Cardiac fibroblast (primary cell): ENCODE measurements at regions not wholly inside any gene's neighbourhood (a gene's known extent, or its start where the extent isn't known, plus 50 kb on each side); places are given as distances from the start of the nearest gene placed in this dataset.

Experiments
- DNase-seq, 2 donors: peaks; one replicate each; pipeline versions ENCODE4 v3.0.0 to v3.0.0-alpha.2; 2010; ENCODE audit warnings: low read depth in 2 of 2
- H3K4me3 ChIP-seq, 2 donors: replicated peaks in 1 of 2; 1 replicate in 1 of 2; 2 replicates in 1 of 2; pipeline ENCODE4 v1.5.1; 2011; ENCODE audit warnings: low read depth in 2 of 2, low read length in 2 of 2, mild to moderate bottlenecking in 2 of 2, moderate library complexity in 1 of 2
- CTCF ChIP-seq: IDR thresholded peaks from one replicate; pipeline ENCODE4 v1.5.1; 2011; ENCODE audit warnings: low read depth, mild to moderate bottlenecking, low read length, inconsistent platforms

DNA sequence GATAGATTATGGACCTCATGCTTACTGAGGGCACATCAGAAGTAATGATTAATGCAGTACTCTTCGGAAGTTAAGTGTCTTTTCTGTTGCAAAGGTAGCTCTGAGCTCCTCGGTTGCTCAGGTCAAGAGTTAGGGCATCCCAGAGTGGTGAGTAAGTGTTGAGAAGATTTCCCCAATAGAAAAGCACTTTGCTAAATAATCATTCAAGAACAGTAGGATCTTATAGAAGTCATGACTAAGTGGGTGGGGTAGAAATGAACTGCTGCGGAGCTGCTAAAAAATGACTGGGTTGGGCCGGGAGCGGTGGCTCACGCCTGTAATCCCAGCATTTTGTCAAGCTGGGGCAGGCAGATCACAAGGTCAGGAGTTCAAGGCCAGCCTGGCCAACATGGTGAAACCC lies 648.6 kb upstream of the CAMK1G start:
- DNase-seq = no peak
- no peak for TF ChIP-seq CTCF
- no peak overlapping the region for H3K4me3 ChIP-seq

DNA sequence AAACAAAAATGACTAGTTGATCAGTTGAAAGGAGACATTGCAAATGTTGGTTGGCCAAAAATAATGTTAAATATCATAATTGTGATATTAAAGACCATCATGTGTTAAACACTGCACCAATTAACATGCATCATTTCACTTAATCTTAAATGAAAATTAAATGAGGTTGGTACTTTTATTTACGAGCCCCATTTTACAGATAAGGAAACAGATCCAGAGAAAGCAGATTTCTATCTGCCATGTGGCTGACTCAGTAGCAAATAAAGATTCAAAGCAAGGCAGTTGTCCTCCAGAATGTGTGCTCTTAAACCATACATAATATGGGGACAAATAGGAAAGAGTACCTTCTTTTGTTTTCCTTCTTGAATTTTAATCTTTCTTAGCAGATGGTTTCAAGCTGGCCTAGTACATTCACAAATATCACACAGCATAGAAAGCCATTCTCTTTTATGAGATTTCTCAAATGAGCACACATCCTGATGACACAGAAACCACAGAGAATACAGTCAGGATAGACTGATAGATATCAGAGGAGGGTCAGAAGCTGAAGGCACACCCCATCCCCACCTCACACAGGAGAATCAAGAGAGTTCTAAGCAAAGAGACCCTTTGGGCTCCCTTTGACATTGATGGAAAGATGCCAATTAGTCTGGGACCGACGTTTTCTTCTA lies 647.9 kb upstream of the CAMK1G start:
- no peak for DNase-seq
- no peak for TF ChIP-seq CTCF
- no peak overlapping the region for H3K4me3 ChIP-seq

DNA sequence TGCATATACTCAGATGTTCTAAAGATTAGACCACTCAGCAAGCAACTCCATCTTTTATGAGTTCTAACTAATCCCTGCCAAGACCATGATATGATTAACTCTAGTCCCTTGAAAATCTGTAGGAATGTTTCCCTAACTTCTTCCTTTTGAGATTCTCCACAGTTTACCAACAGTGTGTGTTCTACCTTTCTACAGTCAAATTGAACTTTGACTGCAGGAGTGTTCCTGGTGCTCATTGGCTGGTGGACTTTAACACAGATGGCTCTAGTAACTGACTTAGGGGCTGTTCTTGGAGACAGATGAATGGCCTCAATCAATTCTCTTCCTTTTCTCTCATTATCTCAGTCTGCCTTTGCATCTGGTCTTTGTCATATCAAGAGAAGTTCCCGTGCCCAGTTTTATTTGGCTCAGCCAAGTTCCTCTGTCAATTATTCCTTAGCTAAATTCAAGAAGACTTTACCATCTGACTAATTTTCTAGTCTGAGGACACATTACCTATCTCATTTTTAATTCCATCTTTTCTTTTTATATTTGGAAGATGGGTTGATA lies 643.9 kb upstream of the CAMK1G start:
- no peak for DNase-seq
- TF ChIP-seq CTCF = no peak
- H3K4me3 ChIP-seq = no peak overlapping the region

DNA sequence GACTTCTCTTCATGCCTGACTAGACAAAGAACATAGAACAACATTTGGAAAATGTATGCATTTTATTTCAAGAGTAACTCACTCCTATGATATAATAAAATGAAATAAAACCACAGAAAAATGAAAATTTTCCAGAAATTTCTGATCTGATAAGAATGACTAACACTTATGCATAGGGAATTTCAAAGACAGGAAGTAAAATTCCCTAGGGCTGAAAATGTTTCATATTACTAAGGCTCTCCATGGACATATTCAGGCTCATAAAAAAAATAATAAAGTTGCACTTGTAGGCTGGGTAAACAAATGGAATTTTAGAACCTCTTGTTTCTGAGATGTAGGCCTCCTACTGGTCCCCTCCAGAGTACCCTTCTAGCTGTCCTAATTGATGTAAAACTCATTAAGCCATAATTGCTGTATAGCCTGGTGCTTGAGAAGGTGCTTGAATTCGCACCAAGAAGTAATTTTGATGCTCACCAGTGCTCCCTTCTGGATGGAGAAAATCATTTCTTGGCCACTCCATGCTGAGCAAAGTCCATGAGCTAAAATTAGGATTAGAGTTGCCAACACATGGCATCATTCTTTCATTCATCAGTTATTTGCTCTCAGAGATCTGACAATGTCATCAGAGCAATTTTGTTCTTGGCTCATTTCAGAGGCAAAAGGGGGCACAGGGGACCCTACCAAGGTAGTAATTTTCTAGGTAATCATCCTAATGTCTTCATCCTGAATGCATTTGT lies 641.0 kb upstream of the CAMK1G start:
- DNase-seq = peak; percentile 5 to 49
- TF ChIP-seq CTCF = no peak
- H3K4me3 ChIP-seq = no peak overlapping the region

- no peak overlapping the region for H3K4me3 ChIP-seq
- no peak for DNase-seq
- TF ChIP-seq CTCF = no peak
Observed at GRCh38 chr1:208943291-208943690, 640.2 kb upstream of the CAMK1G start.

DNA sequence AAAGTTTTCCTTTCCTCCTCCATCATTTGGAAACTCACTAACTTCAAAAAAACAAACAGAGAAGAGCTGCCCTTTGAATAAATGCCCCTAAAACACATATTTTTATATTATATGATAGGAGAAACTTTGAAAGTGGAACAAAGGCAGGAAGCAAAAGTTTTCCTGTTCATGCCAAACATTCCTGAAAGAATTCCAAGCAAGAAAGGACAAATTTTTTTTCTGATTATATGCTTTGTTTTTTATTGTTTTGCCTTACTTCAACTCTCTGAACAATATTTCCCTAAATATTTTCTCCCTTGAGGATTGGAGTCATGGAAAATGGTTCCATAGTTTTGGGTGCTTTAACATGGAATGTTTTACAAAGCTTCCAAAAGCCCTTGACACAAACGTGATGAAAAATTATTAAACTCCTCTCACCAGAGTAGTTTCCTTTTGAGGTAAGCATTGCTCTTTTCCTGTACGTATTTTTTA lies 638.5 kb upstream of the CAMK1G start:
- no peak for TF ChIP-seq CTCF
- no peak overlapping the region for H3K4me3 ChIP-seq
- peak in 1 of 2 donors; percentile 52 for DNase-seq
